ENCODE measurements at regions not wholly inside any gene's neighbourhood (a gene's known extent, or its start where the extent isn't known, plus 50 kb on each side); places are given as distances from the start of the nearest gene placed in this dataset.

DNA sequence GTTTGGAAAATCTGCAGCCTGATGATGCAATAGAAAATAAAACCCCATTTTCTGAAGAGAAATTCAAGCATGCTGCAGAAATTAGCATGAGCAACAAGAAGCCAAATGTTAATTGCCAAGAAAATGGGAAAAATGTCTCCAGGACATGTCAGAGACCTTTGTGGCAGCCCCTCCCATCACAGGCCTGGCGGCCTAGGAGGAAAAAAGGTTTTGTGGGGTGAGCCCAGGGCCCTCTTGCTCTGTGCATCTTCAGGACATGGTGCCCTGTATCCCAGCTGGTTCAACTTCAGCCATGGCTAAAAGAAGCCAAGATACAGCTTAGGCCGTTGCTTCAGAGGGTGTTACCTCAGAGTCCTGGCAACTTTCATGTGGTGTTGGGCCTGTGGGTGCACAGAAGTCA lies 775.5 kb upstream of the SEL1L start:
- ChIA-PET CTCF (no interaction called here), POLR2A (no interaction called here)
- H3K27me3 Mint-ChIP-seq (ENCODE audit: low read depth): no peaks in the 10 kb centered on the region
- TF ChIP-seq, protein P1, sequence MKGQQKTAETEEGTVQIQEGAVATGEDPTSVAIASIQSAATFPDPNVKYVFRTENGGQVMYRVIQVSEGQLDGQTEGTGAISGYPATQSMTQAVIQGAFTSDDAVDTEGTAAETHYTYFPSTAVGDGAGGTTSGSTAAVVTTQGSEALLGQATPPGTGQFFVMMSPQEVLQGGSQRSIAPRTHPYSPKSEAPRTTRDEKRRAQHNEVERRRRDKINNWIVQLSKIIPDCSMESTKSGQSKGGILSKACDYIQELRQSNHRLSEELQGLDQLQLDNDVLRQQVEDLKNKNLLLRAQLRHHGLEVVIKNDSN (CRISPR knock-in tag; IDR thresholded peaks at IDR 0.05): no peak
- TF ChIP-seq MYBL2 (CRISPR knock-in tag; IDR thresholded peaks at IDR 0.05) (no peak), SP1 (CRISPR knock-in tag; conservative IDR thresholded peaks at IDR 0.05) (no peak), EMX1 (CRISPR knock-in tag; IDR thresholded peaks at IDR 0.05) (no peak), SMAD3 (CRISPR knock-in tag; IDR thresholded peaks at IDR 0.05; ENCODE audit: borderline replicate concordance) (no peak), ZNF317 (CRISPR knock-in tag; IDR thresholded peaks at IDR 0.05; ENCODE audit: borderline replicate concordance, low read depth) (no peak), CBFB (CRISPR knock-in tag; IDR thresholded peaks at IDR 0.05; ENCODE audit: low read depth) (no peak), ZNF232 (CRISPR knock-in tag; IDR thresholded peaks at IDR 0.05) (no peak)
- TF ChIP-seq, protein P2, sequence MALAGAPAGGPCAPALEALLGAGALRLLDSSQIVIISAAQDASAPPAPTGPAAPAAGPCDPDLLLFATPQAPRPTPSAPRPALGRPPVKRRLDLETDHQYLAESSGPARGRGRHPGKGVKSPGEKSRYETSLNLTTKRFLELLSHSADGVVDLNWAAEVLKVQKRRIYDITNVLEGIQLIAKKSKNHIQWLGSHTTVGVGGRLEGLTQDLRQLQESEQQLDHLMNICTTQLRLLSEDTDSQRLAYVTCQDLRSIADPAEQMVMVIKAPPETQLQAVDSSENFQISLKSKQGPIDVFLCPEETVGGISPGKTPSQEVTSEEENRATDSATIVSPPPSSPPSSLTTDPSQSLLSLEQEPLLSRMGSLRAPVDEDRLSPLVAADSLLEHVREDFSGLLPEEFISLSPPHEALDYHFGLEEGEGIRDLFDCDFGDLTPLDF (CRISPR knock-in tag; IDR thresholded peaks at IDR 0.05): no peak
- TF ChIP-seq, protein P3, sequence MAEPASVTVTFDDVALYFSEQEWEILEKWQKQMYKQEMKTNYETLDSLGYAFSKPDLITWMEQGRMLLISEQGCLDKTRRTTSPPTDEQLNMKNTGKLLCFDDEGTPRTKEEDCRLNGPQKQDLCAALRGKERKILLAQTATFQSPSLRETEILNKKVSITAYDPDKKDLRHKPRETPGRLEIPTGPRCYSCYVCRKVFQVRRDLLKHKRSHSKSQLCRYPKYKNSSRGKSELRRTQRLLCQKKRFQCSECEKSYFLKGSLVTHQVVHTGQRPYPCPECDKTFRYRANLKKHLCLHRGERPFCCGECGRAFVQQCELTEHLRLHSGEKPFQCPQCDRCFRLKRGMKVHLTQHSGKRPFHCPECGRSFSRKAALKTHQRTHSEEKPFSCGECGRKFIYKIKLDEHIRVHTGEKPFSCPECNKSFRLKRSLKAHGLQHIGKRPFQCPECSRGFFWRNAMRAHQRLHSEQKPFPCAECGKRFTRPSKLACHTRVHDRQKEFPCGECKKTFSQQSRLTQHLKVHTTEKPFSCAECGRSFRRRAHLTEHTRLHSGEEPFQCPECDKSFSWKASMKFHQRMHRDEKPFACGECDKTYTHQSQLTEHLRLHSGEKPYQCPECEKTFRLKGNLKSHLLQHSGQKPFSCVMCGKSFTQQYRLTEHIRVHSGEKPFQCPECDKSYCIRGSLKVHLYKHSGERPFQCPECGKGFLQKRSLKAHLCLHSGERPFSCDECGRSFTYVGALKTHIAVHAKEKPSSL (CRISPR knock-in tag; conservative IDR thresholded peaks at IDR 0.05): no peak
- TF ChIP-seq, protein P4, sequence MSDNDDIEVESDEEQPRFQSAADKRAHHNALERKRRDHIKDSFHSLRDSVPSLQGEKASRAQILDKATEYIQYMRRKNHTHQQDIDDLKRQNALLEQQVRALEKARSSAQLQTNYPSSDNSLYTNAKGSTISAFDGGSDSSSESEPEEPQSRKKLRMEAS (CRISPR knock-in tag; IDR thresholded peaks at IDR 0.05): no peak
- TF ChIP-seq, protein P5, sequence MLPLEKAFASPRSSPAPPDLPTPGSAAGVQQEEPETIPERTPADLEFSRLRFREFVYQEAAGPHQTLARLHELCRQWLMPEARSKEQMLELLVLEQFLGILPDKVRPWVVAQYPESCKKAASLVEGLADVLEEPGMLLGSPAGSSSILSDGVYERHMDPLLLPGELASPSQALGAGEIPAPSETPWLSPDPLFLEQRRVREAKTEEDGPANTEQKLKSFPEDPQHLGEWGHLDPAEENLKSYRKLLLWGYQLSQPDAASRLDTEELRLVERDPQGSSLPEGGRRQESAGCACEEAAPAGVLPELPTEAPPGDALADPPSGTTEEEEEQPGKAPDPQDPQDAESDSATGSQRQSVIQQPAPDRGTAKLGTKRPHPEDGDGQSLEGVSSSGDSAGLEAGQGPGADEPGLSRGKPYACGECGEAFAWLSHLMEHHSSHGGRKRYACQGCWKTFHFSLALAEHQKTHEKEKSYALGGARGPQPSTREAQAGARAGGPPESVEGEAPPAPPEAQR (CRISPR knock-in tag; IDR thresholded peaks at IDR 0.05): no peak
- H3K4me1 Mint-ChIP-seq: no peaks in the 10 kb centered on the region
- no peak for DNase-seq (ENCODE audit: low spot score)
- no peak for ATAC-seq
- H3K36me3 Mint-ChIP-seq: peaks cover 20% of the 10 kb centered on the region
- no peak overlapping the region for H3K4me3 Mint-ChIP-seq
- H3K9me3 Mint-ChIP-seq: peaks cover 28% of the 10 kb centered on the region
- H3K27ac Mint-ChIP-seq: no peak overlapping the region

DNA sequence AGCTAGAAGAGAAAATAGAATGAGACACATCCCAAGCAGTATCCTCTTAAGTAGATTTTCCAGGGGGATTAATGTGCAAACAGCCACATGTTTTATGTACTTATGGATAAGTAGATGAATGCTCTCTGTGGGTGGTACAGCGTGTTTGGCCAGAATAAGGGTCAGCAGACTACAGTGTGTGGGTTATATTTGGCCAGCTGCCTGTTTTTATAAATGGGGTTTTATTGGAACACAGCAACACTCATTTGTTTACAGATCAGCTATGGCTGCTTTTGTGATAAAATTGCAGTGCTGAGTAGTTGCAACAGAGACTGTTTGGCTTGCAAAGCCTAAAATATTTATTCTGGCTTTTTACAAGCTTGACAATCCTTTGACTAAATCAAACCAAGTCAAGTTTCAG lies 780.2 kb upstream of the SEL1L start:
- no peaks in the 10 kb centered on the region for H3K27me3 Mint-ChIP-seq (ENCODE audit: low read depth)
- ChIA-PET CTCF (no interaction called here), POLR2A (no interaction called here)
- no peak overlapping the region for H3K27ac Mint-ChIP-seq
- H3K4me3 Mint-ChIP-seq: no peak overlapping the region
- peaks cover 26% of the 10 kb centered on the region for H3K9me3 Mint-ChIP-seq
- peaks cover 5% of the 10 kb centered on the region for H3K4me1 Mint-ChIP-seq
- peaks cover 15% of the 10 kb centered on the region for H3K36me3 Mint-ChIP-seq
- no peak for DNase-seq (ENCODE audit: low spot score)
- no peak for ATAC-seq
- no peak for TF ChIP-seq MXD4 (CRISPR knock-in tag; IDR thresholded peaks at IDR 0.05; ENCODE audit: borderline replicate concordance)
- TF ChIP-seq, protein P6, sequence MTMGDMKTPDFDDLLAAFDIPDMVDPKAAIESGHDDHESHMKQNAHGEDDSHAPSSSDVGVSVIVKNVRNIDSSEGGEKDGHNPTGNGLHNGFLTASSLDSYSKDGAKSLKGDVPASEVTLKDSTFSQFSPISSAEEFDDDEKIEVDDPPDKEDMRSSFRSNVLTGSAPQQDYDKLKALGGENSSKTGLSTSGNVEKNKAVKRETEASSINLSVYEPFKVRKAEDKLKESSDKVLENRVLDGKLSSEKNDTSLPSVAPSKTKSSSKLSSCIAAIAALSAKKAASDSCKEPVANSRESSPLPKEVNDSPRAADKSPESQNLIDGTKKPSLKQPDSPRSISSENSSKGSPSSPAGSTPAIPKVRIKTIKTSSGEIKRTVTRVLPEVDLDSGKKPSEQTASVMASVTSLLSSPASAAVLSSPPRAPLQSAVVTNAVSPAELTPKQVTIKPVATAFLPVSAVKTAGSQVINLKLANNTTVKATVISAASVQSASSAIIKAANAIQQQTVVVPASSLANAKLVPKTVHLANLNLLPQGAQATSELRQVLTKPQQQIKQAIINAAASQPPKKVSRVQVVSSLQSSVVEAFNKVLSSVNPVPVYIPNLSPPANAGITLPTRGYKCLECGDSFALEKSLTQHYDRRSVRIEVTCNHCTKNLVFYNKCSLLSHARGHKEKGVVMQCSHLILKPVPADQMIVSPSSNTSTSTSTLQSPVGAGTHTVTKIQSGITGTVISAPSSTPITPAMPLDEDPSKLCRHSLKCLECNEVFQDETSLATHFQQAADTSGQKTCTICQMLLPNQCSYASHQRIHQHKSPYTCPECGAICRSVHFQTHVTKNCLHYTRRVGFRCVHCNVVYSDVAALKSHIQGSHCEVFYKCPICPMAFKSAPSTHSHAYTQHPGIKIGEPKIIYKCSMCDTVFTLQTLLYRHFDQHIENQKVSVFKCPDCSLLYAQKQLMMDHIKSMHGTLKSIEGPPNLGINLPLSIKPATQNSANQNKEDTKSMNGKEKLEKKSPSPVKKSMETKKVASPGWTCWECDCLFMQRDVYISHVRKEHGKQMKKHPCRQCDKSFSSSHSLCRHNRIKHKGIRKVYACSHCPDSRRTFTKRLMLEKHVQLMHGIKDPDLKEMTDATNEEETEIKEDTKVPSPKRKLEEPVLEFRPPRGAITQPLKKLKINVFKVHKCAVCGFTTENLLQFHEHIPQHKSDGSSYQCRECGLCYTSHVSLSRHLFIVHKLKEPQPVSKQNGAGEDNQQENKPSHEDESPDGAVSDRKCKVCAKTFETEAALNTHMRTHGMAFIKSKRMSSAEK (CRISPR knock-in tag; IDR thresholded peaks at IDR 0.05; ENCODE audit: borderline replicate concordance): no peak
- no peak for TF ChIP-seq SMAD4 (CRISPR knock-in tag; IDR thresholded peaks at IDR 0.05)
- TF ChIP-seq ZNF423 (CRISPR knock-in tag; IDR thresholded peaks at IDR 0.05): no peak
- TF ChIP-seq, protein P7, sequence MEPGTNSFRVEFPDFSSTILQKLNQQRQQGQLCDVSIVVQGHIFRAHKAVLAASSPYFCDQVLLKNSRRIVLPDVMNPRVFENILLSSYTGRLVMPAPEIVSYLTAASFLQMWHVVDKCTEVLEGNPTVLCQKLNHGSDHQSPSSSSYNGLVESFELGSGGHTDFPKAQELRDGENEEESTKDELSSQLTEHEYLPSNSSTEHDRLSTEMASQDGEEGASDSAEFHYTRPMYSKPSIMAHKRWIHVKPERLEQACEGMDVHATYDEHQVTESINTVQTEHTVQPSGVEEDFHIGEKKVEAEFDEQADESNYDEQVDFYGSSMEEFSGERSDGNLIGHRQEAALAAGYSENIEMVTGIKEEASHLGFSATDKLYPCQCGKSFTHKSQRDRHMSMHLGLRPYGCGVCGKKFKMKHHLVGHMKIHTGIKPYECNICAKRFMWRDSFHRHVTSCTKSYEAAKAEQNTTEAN (CRISPR knock-in tag; IDR thresholded peaks at IDR 0.05): no peak
- TF ChIP-seq, protein P8, sequence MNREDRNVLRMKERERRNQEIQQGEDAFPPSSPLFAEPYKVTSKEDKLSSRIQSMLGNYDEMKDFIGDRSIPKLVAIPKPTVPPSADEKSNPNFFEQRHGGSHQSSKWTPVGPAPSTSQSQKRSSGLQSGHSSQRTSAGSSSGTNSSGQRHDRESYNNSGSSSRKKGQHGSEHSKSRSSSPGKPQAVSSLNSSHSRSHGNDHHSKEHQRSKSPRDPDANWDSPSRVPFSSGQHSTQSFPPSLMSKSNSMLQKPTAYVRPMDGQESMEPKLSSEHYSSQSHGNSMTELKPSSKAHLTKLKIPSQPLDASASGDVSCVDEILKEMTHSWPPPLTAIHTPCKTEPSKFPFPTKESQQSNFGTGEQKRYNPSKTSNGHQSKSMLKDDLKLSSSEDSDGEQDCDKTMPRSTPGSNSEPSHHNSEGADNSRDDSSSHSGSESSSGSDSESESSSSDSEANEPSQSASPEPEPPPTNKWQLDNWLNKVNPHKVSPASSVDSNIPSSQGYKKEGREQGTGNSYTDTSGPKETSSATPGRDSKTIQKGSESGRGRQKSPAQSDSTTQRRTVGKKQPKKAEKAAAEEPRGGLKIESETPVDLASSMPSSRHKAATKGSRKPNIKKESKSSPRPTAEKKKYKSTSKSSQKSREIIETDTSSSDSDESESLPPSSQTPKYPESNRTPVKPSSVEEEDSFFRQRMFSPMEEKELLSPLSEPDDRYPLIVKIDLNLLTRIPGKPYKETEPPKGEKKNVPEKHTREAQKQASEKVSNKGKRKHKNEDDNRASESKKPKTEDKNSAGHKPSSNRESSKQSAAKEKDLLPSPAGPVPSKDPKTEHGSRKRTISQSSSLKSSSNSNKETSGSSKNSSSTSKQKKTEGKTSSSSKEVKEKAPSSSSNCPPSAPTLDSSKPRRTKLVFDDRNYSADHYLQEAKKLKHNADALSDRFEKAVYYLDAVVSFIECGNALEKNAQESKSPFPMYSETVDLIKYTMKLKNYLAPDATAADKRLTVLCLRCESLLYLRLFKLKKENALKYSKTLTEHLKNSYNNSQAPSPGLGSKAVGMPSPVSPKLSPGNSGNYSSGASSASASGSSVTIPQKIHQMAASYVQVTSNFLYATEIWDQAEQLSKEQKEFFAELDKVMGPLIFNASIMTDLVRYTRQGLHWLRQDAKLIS (CRISPR knock-in tag; IDR thresholded peaks at IDR 0.05; ENCODE audit: borderline replicate concordance): no peak
- TF ChIP-seq NR2C2 (CRISPR knock-in tag; IDR thresholded peaks at IDR 0.05): no peak

Measured in WTC11 (cell line).